ENCODE measurements at regions not wholly inside any gene's neighbourhood (a gene's known extent, or its start where the extent isn't known, plus 50 kb on each side); places are given as distances from the start of the nearest gene placed in this dataset.

DNA sequence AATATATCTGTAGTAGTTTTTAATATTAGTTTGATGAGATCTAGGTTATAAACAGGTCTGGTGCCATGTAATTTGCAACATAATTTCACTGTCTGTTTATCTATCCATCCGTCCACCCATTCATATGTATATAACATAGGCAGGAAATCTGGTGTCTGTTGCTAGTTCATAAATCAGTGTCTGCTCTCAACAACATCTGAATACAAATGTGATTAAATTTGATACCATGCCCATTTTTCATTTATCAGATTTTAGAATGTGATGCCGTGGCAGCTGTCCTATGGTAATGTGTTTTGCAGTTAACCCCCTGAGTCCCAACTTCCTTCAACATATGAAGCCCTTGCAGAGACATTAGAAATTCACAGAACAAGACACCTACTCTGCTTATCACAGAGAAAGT, 228.4 kb downstream of the CMPK2 start:
- TF ChIP-seq CTCF (IDR thresholded peaks at IDR 0.05; ENCODE audit: insufficient read depth, low read depth, low read length), result no peak
- H3K36me3 ChIP-seq (ENCODE audit: control insufficient read depth, insufficient read depth, low read length), result no peaks in the 10 kb centered on the region
- H3K4me3 ChIP-seq (ENCODE audit: low read depth, low read length), result no peak overlapping the region
- ChIA-PET POLR2A (no interaction called here), CTCF (interaction anchor here (0.6 kb wide), 1 partner anchor 627 kb away, joined by 3 read pairs; no protein-coding TSS in a partner anchor)
- H3K27me3 ChIP-seq (ENCODE audit: control insufficient read depth, insufficient read depth, low read length), result no peaks in the 10 kb centered on the region
- DNase-seq (ENCODE audit: low read depth), result no peak

GRCh38 chr2:6639929-6640620, 225.6 kb downstream of the CMPK2 start:
- ChIA-PET POLR2A (no interaction called here), CTCF (no interaction called here)
- no peaks in the 10 kb centered on the region for H3K27me3 ChIP-seq (ENCODE audit: control insufficient read depth, insufficient read depth, low read length)
- no peak for TF ChIP-seq CTCF (IDR thresholded peaks at IDR 0.05; ENCODE audit: insufficient read depth, low read depth, low read length)
- DNase-seq (ENCODE audit: low read depth), result no peak
- H3K4me3 ChIP-seq (ENCODE audit: low read depth, low read length), result no peak overlapping the region
- no peaks in the 10 kb centered on the region for H3K36me3 ChIP-seq (ENCODE audit: control insufficient read depth, insufficient read depth, low read length)

GRCh38 chr2:6640621-6641015, 225.1 kb downstream of the CMPK2 start:
- no peak for TF ChIP-seq CTCF (IDR thresholded peaks at IDR 0.05; ENCODE audit: insufficient read depth, low read depth, low read length)
- CTCF ChIA-PET, result no interaction called here
- Histone ChIP-seq H3K36me3 (ENCODE audit: control insufficient read depth, insufficient read depth, low read length) (no peaks in the 10 kb centered on the region), H3K4me3 (ENCODE audit: low read depth, low read length) (no peak overlapping the region), H3K27me3 (ENCODE audit: control insufficient read depth, insufficient read depth, low read length) (no peaks in the 10 kb centered on the region)
- POLR2A ChIA-PET, result no interaction called here
- no peak for DNase-seq (ENCODE audit: low read depth)

- no peak for DNase-seq (ENCODE audit: low read depth)
- CTCF ChIA-PET, result no interaction called here
- no peak overlapping the region for H3K4me3 ChIP-seq (ENCODE audit: low read depth, low read length)
Observed at GRCh38 chr2:6641956-6642355, 223.8 kb downstream of the CMPK2 start.

DNA sequence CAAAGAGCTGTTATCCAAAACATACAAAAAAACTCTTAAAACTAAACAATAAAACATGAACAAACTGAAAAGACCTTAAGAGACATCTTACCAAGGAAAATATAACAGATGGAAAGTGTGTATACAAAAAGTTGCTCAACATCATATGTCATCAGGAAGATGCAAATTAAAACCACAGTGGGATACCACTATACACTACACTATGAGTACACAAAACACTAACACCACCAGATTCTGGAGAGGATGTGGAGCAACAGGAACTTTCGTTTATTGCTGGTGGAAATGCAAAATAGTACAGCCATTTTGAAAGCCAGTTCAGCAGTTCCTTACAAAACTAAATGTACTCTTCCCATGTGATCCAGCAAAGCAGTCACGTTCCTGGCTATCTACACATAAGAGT, 221.4 kb downstream of the CMPK2 start:
- Histone ChIP-seq H3K4me3 (ENCODE audit: low read depth, low read length) (no peak overlapping the region), H3K36me3 (ENCODE audit: control insufficient read depth, insufficient read depth, low read length) (no peaks in the 10 kb centered on the region), H3K27me3 (ENCODE audit: control insufficient read depth, insufficient read depth, low read length) (no peaks in the 10 kb centered on the region)
- POLR2A ChIA-PET, result no interaction called here
- CTCF ChIA-PET, result no interaction called here
- TF ChIP-seq CTCF (IDR thresholded peaks at IDR 0.05; ENCODE audit: insufficient read depth, low read depth, low read length), result no peak
- no peak for DNase-seq (ENCODE audit: low read depth)

More at GRCh38 chr2:6641956-6642355, 223.8 kb downstream of the CMPK2 start:
- POLR2A ChIA-PET, result no interaction called here
- Histone ChIP-seq H3K36me3 (ENCODE audit: control insufficient read depth, insufficient read depth, low read length) (no peaks in the 10 kb centered on the region), H3K27me3 (ENCODE audit: control insufficient read depth, insufficient read depth, low read length) (no peaks in the 10 kb centered on the region)
- no peak for TF ChIP-seq CTCF (IDR thresholded peaks at IDR 0.05; ENCODE audit: insufficient read depth, low read depth, low read length)
